SW 1271 (cell line): ENCODE measurements at regions not wholly inside any gene's neighbourhood (a gene's known extent, or its start where the extent isn't known, plus 50 kb on each side); places are given as distances from the start of the nearest gene placed in this dataset.

ENCODE experiments used
- DNase-seq, 2 experiments: peaks; one replicate each; lab custom pipeline; 2025; lab: John Stamatoyannopoulos, UW

DNA sequence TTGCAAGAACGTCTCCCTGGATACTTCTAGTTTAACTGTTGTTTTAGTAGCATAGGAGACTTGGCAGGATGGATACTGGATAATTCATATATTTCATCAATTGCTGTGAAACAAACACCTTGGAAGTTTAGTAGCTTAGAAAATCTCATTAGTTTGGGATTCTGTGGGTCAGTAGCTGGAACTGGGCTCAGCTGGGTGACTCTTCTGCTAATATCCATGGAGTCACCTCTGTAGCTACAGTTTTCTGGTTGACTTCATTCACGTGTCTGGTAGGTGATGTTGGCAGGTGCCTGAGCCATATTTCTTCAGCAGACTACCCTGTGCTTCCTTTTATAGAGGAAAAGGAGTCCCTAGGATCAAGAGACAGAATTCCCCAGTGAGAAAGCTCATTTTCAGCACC lies 208.9 kb upstream of the PFKP start:
- DNase-seq = no peak

DNA sequence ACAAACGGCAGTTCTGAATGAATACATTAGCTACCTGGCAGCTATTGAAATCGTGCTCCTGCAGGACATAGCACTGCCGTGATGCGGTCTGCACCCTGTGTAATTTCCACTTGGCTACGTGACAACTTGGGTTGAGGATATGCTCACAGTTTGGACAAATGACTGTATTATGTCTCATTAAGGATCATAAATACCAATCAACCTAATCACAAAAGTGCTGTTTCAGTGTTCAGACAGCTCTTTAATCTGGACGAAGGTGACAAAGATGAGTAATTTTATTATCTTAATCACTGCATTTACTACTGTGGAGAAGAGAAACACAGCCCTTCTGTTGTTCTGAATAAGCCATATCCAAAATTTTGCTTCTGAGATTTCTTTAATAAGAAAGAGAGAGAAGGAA lies 210.8 kb upstream of the PFKP start:
- no peak for DNase-seq

DNA sequence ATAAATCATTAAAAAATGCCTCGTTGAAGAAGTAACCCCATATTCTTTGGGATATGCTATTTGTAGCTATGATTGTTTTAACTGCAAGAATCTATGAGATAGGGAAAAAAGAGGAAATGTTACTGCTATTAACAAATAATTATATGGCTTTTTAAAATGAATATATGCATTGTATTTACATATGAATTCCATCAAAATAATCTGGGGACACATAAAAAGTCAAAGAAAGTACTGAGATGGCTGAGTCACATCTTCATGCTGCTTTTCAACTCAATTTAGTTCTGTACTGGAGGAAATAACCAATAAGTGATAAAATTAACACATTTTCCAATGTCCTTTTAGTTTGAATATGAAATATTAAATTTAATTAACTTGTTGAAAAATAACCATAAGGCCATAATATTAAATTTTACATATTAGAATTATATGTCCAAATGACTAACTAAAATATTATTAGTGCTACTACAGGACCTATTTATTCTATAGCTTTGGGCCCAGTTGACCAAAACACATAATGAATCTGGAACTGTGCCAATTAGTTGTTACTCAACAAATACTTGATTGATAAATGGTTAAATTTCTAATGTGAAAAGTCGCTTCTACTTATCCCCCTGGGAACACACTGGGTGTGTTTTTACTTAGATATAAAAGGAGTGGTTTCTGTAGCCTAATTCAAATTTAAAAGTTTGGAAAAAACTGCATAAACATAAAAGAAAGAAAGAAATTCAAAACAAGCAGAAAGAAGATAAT lies 214.6 kb upstream of the PFKP start:
- no peak for DNase-seq

DNA sequence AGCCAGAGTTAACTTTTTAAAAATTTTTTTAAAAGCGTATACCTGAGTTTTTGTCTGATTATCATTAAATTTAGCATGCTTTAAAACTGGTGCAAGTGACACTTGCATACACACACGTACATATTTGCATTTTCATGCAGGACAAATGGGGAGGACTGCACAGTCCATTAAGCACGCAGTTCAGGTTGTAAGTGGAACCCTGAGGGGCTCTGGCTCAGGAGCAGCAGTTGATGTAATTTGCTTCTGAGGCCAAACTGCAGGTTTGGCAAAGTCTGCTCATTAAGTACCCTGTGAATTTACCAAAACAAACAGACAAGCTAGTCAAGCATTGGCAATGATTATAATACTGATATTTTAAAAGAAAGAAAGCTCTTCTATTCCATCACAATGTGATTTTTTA lies 215.8 kb upstream of the PFKP start:
- no peak for DNase-seq

DNA sequence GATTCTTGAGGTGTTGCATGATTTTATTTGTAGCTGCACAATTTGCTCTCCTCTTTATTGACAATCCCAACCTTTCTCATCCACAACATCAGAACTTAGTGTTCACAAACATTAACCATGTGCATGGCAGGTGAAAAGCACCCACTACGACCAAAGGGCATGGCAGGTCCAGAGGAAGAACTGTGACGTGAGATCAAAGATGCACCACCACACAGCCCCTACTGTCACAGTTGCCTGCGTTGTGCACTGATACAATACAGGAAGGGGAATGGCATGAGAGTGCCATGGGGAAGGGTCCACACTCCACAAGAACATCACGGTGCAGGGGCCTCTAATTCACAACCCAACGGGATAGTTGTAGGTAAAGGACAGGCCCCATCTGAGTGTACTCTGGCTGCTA lies 217.1 kb upstream of the PFKP start:
- DNase-seq = no peak

DNA sequence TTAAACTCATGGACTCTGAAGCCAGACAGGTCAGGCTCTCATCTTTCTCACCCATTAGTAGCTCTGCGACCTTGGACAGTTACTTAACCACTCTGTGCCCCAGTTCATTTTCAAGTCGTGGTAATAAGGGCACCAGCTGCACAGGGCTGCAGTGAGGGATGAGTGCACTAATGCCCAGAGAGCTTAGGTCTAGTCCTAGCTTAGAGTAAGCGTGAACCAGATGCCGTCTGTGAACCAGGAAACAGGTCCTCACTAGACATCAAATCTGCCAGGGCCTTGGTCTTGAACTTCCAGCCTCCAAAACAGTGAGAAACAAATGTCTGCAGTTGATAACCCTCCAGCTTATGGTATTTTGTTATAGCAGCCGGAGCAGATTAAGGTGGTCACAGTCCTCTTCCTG lies 222.4 kb upstream of the PFKP start:
- no peak for DNase-seq

DNA sequence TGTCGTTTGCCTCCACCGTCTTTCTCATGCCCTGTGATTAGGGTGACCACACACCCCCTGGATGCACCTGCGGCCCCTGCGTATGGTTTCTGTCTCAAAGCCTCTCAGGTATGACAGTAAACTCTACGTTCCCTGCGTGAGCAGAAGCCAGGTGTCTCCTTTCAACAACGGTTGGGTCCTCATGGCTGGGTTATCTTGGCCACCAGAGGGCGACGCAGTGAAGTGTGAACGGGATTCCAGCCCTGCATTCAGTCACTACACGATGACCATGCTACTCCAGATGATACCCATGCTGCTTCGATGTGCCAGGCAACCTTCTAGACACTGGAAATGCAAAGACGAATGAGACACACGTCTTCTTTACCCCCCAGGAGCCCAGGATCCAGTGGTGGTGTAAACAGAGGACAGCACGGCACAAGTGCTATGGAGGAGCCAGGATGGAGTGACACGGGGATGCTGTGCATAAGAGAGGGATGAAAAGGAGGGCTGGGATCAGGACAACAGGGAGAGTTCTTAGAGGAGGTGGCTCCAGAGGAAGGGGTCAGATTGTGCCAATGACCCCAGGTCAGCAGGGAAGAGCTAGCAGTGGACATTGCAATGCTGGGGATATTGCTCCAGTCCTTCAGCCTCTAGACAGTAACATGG lies 228.1 kb upstream of the PFKP start:
- peak in 1 of 2 experiments; percentile 6 for DNase-seq

DNA sequence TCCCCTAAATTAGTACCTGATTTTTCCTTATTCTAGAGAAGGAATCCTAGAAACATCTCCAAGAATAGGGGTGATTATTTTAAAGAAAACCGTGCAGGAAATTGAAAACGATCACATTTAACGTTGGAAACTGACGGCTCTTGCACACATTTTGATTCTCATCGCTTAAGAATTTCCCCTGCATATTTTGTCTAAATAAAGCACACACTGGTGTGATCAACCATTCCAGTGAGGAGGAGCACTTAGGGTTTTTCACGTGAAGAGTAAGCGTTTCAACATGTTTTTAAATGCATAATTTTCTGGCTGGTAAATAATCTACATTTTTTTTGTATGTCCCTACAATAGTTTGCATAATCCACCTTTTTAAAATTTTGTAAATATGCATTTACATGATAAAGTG lies 229.7 kb upstream of the PFKP start:
- no peak for DNase-seq

DNA sequence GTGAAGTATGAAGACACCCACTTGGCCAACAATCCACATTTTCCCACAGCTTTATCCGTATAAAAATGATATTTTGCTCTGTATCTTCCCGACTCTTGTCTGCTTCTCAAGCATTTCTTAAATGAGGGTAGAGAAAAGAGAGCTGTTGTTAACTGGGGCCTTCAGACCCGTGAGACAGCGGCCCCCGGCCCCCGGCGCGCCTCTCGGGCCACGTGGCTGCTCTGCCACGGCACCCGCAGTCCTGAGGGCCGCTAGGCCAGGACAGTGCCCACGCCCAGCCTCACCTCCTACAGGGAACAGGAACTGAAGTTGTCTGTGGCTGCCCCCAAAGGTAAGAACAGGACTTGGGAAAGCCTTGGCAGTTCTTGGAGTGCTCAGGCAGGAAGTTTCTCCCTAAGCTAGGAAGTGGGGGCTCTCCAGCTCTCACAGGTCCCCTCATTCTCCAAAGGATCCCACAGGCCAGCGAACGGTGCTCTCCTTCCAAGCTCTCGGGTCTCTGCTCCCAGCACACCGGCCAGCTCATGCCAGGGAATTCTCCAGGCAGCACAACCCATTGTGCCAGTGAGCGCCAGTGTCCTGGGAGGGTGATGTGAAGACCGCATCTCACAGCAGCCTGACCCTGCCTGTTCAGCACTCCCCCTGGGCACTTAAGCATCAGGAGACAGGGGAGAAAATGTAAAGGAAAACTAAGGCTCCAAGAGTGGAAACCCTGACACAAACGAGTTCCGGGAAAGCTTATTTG lies 230.3 kb upstream of the PFKP start:
- DNase-seq = no peak

DNA sequence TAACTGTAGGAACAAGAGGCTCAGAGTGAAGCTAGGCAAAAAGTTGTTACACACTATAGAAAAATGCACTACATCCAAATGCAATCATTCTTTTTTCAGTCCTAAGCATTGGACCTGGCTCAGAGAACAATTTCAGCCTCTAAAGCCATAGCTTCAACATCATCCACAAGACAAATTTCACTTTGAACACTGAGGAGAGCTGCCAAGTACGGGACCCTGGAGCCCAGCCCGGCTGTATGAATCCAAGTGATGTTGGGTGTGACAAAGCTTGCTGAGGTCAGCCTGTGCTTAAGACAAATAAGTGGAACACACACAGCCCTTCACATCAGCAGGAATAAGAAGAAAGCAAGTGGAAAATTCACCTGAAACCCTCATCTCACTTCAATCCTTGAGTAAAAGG lies 233.1 kb upstream of the PFKP start:
- DNase-seq = no peak

DNA sequence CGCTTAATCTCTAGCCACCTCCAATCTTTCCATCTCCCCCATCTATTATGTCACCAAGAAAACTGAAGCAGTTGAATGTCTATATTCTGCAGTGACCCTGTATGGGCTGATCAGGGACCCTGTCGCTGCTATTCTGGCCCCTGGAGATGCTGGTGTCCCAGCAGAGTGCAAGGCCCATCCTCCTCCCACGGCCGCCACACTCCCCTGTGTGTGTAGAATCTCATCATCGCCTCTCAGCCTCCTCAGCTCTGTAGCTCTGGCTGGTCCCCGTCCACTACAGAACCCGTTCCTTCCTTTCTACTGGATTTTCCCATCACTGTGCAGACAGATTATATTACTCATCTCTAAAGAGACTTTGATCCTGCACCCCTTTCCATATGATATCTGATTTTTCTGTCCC lies 235.8 kb upstream of the PFKP start:
- DNase-seq = no peak

DNA sequence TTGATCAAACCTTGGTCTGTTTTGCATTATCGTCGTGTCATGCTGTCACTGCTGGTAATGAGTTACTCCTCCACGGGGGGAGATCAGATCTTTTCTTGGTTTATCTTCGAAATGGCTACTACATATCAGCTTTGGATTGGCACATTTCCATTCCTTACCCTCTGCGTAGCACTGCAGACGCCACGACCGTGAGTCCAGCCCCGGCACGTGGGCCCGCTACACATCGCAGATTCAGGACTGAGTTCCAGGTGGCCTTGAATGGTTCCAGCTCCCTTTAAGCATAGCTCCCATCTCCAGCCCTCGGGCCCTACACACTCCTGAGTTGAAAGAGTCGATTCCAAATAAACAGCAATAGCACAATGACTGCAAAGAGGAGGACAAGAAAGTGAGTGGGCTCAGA lies 238.6 kb upstream of the PFKP start:
- no peak for DNase-seq

DNA sequence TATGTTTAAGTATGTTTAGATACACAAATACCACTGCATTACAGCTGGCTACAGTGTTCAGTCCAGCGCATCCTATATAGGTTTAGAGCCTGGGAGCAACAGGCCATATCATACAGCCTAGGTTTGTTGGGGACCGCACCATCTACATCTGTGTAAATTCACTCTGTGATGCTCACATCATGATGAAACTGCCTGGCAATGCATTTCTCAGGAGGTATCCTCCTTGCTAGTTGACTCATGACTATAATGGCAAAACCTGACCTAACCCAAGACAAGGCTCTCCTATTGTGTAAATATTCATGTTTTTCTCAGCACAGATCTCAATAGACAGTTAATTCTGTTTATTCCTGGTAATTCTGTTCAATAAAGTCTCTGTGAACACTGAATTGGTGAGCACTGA lies 240.7 kb upstream of the PFKP start:
- no peak for DNase-seq

DNA sequence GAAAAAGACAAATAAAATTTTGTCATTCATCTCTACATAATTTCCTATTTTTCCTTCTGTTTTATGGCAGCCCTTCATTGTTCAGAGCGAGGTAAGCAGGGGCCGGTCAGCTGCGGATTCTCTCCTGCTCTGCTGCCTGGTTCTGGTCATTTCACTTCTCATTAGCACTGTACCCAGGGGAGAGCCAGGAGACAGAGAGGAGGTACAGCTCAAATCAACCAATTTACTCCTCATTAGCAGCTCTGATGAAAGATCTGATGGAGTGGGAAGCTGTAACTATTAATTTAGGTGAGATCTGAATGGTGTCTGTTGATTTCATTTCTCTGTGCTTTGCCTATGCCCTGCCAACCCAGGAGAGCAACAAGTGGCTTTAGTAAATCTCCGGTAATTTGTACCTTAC lies 241.5 kb upstream of the PFKP start:
- DNase-seq = no peak

DNA sequence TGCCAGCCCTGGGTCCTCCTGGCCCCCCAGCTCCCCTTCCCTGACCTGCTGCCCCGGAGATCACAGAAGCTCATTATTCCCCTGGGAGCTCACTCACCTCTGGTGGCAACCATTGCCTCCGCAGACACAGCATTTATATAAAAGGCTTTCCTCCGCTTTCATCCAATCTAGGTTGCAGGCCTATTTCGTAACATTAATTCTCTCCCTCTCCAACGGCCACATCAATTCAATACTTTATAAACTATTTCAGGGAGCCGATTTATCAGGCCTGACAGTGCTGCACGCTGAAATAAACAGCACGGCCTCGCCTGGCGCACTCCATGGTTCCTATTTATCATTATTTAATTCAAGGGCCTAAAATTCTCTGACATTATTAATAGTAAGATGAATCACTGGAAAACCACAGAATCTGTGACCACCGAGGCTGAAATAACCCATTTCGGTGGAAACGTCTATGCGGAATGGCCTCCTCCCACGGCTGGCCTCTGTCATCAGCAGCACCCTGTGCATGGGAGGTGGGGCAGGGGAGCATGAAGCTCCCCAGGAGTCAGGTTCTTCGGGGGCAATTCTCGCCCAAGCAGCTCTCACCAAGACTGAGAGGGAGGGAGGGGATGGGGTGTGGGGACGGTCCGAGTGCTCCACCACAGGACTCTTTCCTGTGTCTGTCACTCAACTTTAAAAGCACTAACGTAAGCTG lies 249.3 kb upstream of the PFKP start:
- DNase-seq = no peak

DNA sequence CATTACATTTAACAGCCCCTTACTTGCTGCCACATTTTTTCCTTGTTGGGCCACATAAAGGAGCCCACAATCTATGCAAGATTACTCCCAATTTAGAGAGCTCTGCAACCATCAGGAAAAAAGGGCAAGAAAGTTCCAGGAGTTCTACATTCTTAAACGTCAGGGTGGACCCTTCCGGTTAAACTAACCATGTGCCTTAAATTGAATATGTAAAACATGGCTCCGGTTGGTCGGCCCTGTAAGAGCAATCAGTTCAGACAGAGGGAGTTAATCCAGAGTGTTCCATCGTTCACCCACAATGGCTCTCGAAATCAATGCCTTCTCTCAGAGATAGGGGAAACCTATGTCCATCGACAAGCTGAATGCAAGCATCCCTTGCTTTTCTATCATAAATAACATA lies 253.7 kb upstream of the PFKP start:
- DNase-seq = no peak

DNA sequence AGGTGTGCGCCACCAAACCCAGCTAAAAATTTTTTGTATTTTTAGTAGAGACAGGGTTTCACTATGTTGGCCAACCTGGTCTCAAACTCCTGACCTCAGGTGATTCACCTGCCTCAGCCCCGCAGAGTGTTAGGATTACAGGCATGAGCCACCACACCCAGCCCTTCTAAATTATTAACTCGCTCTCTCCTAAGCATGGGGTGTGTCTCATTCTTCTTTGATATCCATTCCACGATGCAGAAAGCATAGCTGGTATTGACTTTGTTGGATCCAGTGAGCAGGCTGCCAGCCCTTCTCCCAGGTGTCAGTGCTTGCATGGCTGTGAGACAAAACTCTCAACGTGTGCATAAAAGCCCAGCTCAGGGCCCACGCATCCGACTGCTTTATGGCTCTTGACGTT lies 254.1 kb upstream of the PFKP start:
- no peak for DNase-seq

DNA sequence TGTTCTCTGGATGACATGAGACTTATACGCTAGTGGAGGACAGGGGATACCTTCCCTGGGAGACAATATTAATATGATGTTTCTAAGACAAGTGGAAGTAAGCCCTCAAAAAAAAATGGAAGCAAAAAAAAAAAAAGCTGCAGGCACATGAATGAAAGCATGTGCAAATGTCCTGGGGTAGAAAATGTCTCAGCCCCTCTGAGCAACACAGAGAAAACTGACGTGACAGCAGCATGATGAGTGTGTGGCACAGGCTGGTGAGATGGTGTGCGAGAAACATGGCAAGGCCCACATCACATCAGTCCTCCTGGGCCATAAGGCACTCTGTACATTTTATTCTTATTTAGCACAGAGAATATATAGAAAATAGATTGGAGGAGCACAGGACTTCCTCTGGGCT lies 254.7 kb upstream of the PFKP start:
- no peak for DNase-seq

DNA sequence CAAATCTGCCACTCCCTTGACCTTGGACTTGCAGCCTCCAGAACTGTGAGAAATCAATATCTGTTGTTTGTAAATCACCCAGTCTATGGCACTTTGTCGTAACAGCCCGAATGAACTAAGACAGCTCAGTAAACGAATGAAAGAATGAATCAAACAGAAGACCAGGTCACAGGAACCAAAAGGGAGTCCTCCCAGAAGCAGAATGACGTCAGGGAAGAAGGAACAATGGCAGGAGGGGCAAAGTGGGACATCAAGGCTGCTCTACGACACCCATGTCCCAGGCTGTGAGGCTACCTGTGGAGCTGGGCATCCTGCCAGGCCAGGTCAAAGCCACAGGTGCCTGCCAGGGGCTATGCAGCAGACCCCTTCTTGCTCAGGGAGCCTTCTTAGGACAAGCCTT lies 267.2 kb upstream of the PFKP start:
- no peak for DNase-seq

DNA sequence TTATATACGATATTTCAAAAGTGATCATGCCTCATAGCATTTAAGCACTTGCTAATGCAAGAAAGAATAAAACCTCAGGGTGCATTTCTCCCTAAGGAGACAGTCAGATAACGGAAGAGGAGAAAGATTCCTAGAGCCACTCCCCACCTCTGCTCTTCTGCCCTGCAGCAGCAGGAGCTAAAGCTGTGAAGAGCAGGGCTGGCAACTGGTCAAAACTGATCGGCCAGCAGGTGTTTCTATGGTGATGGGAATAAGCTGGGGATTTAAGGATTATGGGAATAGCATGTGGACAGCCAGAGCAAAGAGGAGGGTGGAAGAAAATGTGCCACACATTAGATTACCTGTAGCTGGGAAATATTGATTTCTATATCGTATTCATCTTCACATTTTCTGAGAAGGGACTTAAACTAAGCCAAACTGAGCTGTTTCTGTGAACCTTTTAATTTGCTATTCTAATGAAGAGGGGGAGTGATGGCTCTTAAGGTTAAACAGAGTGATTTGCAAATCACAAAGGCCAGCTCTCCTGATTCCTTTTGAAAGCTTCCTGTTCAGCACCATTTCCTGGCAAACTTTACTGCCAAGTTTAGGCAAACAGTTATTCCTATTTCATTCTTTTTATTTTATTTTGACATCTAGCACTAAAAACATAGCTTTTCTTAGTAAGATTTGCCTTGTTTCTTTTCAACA lies 268.9 kb upstream of the PFKP start:
- DNase-seq = no peak

DNA sequence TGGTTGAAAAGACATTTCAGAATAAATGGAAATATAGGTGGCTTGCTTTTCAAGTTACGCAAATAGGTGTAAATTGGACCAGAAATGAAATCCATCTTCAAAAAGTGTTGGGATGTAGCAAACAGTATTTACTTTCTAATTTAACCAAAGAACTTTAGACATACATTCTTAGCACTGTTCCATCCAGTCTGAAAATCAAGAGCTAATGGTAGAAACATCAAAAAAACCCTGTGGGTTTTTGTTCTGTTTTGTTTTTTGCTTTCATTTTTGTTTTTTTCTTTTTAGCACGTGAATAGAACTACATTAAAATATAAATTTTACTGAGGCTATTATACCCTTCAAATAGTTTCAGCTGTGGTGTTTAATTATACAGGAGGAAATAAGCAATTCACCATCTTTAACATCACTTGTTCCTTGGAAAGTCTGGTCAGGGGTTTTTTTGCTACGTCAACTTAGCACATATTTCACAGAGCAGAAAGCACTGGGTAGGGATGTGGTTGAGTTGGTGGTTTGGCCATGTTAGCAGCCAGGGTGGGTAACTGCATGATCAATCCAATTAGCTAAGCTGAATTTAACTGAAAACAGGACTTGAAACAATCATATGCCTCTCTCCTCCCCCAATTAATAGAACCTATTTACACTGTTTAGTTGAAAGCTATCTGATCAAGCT lies 275.4 kb upstream of the PFKP start:
- no peak for DNase-seq
